Panc1 (cell line): ENCODE measurements at regions not wholly inside any gene's neighbourhood (a gene's known extent, or its start where the extent isn't known, plus 50 kb on each side); places are given as distances from the start of the nearest gene placed in this dataset.

ENCODE experiments used
- ATAC-seq: fragments of 200-7000 bp; cut with Tn5 transposase; 2 replicates; pipeline ENCODE4 v1.9.1; 2020; ENCODE audit warnings: mild to moderate bottlenecking, moderate library complexity
- BruUV-seq: library from RNA; stranded (reverse); fragments of 400-500 nt; replicated peaks from 2 replicates; lab custom pipeline; 2021; lab: Mats Ljungman, UMichigan
- CTCF ChIA-PET: fragments of 300-600 bp; sonication (Branson Sonifier 250); formaldehyde crosslinking; loops from one replicate; lab custom pipeline; 2022; ENCODE audit warnings: antibody characterized with exemption; lab: Charles Lee
- POLR2A ChIA-PET: fragments of 300-600 bp; sonication (Branson Sonifier 250); formaldehyde crosslinking; loops from one replicate; lab custom pipeline; 2022; ENCODE audit warnings: antibody characterized with exemption; lab: Charles Lee
- DNase-seq: peaks from one replicate; pipeline ENCODE4 v3.0.0-alpha.2; 2010; ENCODE audit warnings: low read depth, low spot score
- H3K27ac ChIP-seq: 2 replicates; pipeline ENCODE4 v1.5.1; 2011; ENCODE audit warnings: mild to moderate bottlenecking, low read length, inconsistent platforms
- H3K27me3 ChIP-seq: fragments of 200-500 bp; sonication (Bioruptor generic); 2 replicates; pipeline ENCODE4 v1.6.0; 2014; ENCODE audit warnings: low read length, inconsistent platforms; ENCODE audit not compliant: control insufficient read depth, insufficient read depth
- H3K36me3 ChIP-seq: fragments of 200-500 bp; sonication (Bioruptor generic); 2 replicates; pipeline ENCODE4 v1.5.1; 2014; ENCODE audit warnings: inconsistent platforms, mild to moderate bottlenecking, low read length, moderate library complexity; ENCODE audit not compliant: control insufficient read depth, insufficient read depth
- H3K4me1 ChIP-seq: 2 replicates; pipeline ENCODE4 v1.5.1; 2011; ENCODE audit warnings: inconsistent platforms, mild to moderate bottlenecking, low read length, moderate library complexity; ENCODE audit not compliant: control insufficient read depth, insufficient read depth
- H3K4me3 ChIP-seq, 2 experiments: 2 replicates each; pipeline ENCODE4 v1.5.1; 2011 to 2012; ENCODE audit warnings: low read depth in 2 of 2, low read length in 2 of 2, mild to moderate bottlenecking in 2 of 2, inconsistent platforms in 1 of 2, moderate library complexity in 1 of 2
- H3K9me3 ChIP-seq: fragments of 200-500 bp; sonication (Bioruptor generic); 2 replicates; pipeline ENCODE4 v1.5.1; 2014; ENCODE audit warnings: low read depth, mild to moderate bottlenecking, inconsistent platforms, low read length, moderate library complexity; ENCODE audit not compliant: control insufficient read depth, insufficient read depth
- CTCF ChIP-seq: fragments of 450-650 bp; IDR thresholded peaks from 2 replicates; pipeline ENCODE4 v1.5.1; 2017; ENCODE audit warnings: mild to moderate bottlenecking
- POLR2AphosphoS5 ChIP-seq: IDR thresholded peaks from 2 replicates; pipeline ENCODE4 v1.6.1; 2012; ENCODE audit warnings: mild to moderate bottlenecking, low read depth, low read length, moderate library complexity
- REST ChIP-seq, 2 experiments: IDR thresholded peaks; 2 replicates each; pipeline ENCODE4 v1.6.1; 2011 to 2012; ENCODE audit warnings: low read depth in 2 of 2, control low read depth in 1 of 2, low read length in 1 of 2, mild to moderate bottlenecking in 1 of 2, moderate library complexity in 1 of 2; ENCODE audit not compliant: insufficient read depth in 1 of 2
- SIN3A ChIP-seq: IDR thresholded peaks from 2 replicates; pipeline ENCODE4 v1.6.1; 2012; ENCODE audit warnings: low read depth, mild to moderate bottlenecking, low read length, moderate library complexity, borderline replicate concordance; ENCODE audit not compliant: insufficient read depth
- TCF7L2 ChIP-seq: IDR thresholded peaks from 2 replicates; pipeline ENCODE4 v1.6.1; 2011; ENCODE audit warnings: mild to moderate bottlenecking, low read depth, low read length, inconsistent platforms
- in situ Hi-C: cut with HindIII; loops from 2 replicates; pipeline ENCODE4 v1.10.0; 2016; ENCODE audit warnings: low sequenced_read_pairs, low pct_unique_long_range_greater_than_20kb
- intact Hi-C: fragments of 100-400 bp; cut with micrococcal nuclease; formaldehyde crosslinking; loops from one replicate; pipeline ENCODE4 v1.10.0; 2022; ENCODE audit not compliant: unreplicated experiment

DNA sequence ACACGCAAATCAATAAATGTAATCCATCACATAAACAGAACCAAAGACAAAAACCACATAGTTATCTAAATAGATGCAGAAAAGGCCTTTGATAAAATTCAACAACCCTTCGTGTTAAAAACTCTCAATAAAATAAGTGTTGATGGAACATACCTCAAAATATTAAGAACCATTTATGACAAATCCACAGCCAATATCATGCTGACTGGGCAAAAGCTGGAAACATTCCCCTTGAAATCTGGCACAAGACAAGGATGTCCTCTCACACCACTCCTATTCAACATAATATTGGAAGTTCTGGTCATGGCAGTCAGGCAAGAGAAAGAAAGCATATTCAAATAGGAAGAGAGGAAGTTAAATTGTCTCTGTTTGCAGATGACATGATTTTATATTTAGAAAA is 1946.3 kb upstream of the CDH9 start:
- no TSS peak for BruUV-seq
- H3K4me3 ChIP-seq = no peak overlapping the region
- no peak for ATAC-seq
- ChIA-PET CTCF (no interaction called here), POLR2A (no interaction called here)
- no peak for TF ChIP-seq SIN3A
- TF ChIP-seq TCF7L2 = no peak
- TF ChIP-seq POLR2AphosphoS5 = no peak
- no peak for TF ChIP-seq REST (IDR thresholded peaks at IDR 0.05; ENCODE audit: insufficient read depth in 1 of 2, low read depth in 2 of 2, low read length in 1 of 2)
- TF ChIP-seq CTCF = no peak
- H3K36me3 ChIP-seq = no peaks in the 10 kb centered on the region
- DNase-seq = no peak
- intact Hi-C loops (no loop called here), in situ Hi-C loops (no loop called here)
- no peaks in the 10 kb centered on the region for H3K4me1 ChIP-seq
- H3K9me3 ChIP-seq = 0 out of 2 replicates have a peak, but pooled peaks cover 3% of the 10 kb centered on the region
- no peak overlapping the region for H3K27ac ChIP-seq
- no peaks in the 10 kb centered on the region for H3K27me3 ChIP-seq

- no peaks in the 10 kb centered on the region for H3K4me1 ChIP-seq
- intact Hi-C loops (no loop called here), in situ Hi-C loops (no loop called here)
- CTCF ChIA-PET = no interaction called here
- no peak for ATAC-seq
- no peak overlapping the region for H3K4me3 ChIP-seq
- H3K27me3 ChIP-seq = no peaks in the 10 kb centered on the region
- H3K9me3 ChIP-seq = no peaks in the 10 kb centered on the region; the same call in 1 of the 2 replicates
- POLR2A ChIA-PET = no interaction called here
- TF ChIP-seq TCF7L2 (no peak), POLR2AphosphoS5 (no peak), REST (IDR thresholded peaks at IDR 0.05; ENCODE audit: insufficient read depth in 1 of 2, low read depth in 2 of 2, low read length in 1 of 2) (no peak), CTCF (no peak), SIN3A (no peak)
- no peaks in the 10 kb centered on the region for H3K36me3 ChIP-seq
- DNase-seq = no peak
- no peak overlapping the region for H3K27ac ChIP-seq
- no TSS peak for BruUV-seq
Measured at GRCh38 chr5:28975508-28975907, 1937.1 kb upstream of the CDH9 start.
